HCT116 (cell line): ENCODE measurements at regions not wholly inside any gene's neighbourhood (a gene's known extent, or its start where the extent isn't known, plus 50 kb on each side); places are given as distances from the start of the nearest gene placed in this dataset.

Source experiments
- ATAC-seq: fragments of 200-7000 bp; cut with Tn5 transposase; 2 replicates; pipeline ENCODE4 v1.9.1; 2020; ENCODE audit warnings: mild to moderate bottlenecking, moderate library complexity
- BruUV-seq: library from RNA; stranded (reverse); fragments of 400-500 nt; replicated peaks from 2 replicates; lab custom pipeline; 2021; lab: Mats Ljungman, UMichigan
- CTCF ChIA-PET: fragments of 300-600 bp; sonication (Branson Sonifier 250); formaldehyde crosslinking; loops from one replicate; lab custom pipeline; 2021; ENCODE audit warnings: antibody characterized with exemption; lab: Charles Lee
- POLR2A ChIA-PET: fragments of 300-600, 350-600 bp; sonication (Branson Sonifier 250); formaldehyde crosslinking; loops from one replicate; lab custom pipeline; 2021; ENCODE audit warnings: antibody characterized with exemption; lab: Charles Lee
- RAD21 ChIA-PET, 2 experiments: fragments of 300-600 bp; sonication (Branson Sonifier 250); formaldehyde crosslinking; loops; one replicate each; lab custom pipeline; 2023; ENCODE audit warnings: low total read pairs in 2 of 2; ENCODE audit not compliant: uncharacterized antibody in 2 of 2, unreplicated experiment in 2 of 2, low non-redundant PET in 1 of 2; lab: Charles Lee
- DNase-seq: peaks from one replicate; pipeline ENCODE4 v3.0.0-alpha.2; 2010; ENCODE audit warnings: low read depth, low spot score
- H2AFZ ChIP-seq: fragments of 200-600 bp; shearing (Covaris generic), sonication (generic); 2 replicates; pipeline ENCODE4 v1.6.1; 2017; ENCODE audit warnings: low read depth, mixed run types, mixed read lengths, antibody characterized with exemption, low read length; ENCODE audit not compliant: poor library complexity, severe bottlenecking
- H3K27ac ChIP-seq: 2 replicates; pipeline ENCODE4 v1.5.1; 2012; ENCODE audit warnings: low read depth, low read length
- H3K27me3 ChIP-seq: fragments of 200-600 bp; sonication (generic); 2 replicates; pipeline ENCODE4 v1.6.1; 2016; ENCODE audit warnings: mixed run types, low read length, mixed read lengths; ENCODE audit not compliant: insufficient read depth
- H3K36me3 ChIP-seq, 2 experiments: fragments of 200-500 bp in 1 of 2; fragments of 200-600 bp in 1 of 2; sonication (Bioruptor generic) in 1 of 2; sonication (generic) in 1 of 2; 2 replicates each; pipeline versions ENCODE4 v1.5.1 to v1.6.1; 2014 to 2016; ENCODE audit warnings: low read length in 2 of 2, inconsistent platforms in 1 of 2, mixed read lengths in 1 of 2, mixed run types in 1 of 2; ENCODE audit not compliant: insufficient read depth in 2 of 2, control insufficient read depth in 1 of 2
- H3K4me1 ChIP-seq, 2 experiments: fragments of 200-600 bp in 1 of 2; sonication (generic) in 1 of 2; 2 replicates each; pipeline versions ENCODE4 v1.5.1 to v1.6.1; 2012 to 2017; ENCODE audit warnings: low read length in 2 of 2, inconsistent platforms in 1 of 2, mild to moderate bottlenecking in 1 of 2, mixed read lengths in 1 of 2, mixed run types in 1 of 2, moderate library complexity in 1 of 2; ENCODE audit not compliant: insufficient read depth in 2 of 2, control insufficient read depth in 1 of 2
- H3K4me2 ChIP-seq: fragments of 200-600 bp; sonication (generic); 2 replicates; pipeline ENCODE4 v1.6.1; 2017; ENCODE audit warnings: mixed run types, low read length, mixed read lengths
- H3K4me3 ChIP-seq, 2 experiments: fragments of 200-600 bp in 1 of 2; sonication (generic) in 1 of 2; replicated peaks in 1 of 2; 2 replicates each; pipeline ENCODE4 v1.5.1; 2011 to 2016; ENCODE audit warnings: low read length in 2 of 2, control low read depth in 1 of 2, low read depth in 1 of 2, mild to moderate bottlenecking in 1 of 2, mixed read lengths in 1 of 2, mixed run types in 1 of 2
- H3K79me2 ChIP-seq: fragments of 200-600 bp; sonication (generic); 2 replicates; pipeline ENCODE4 v1.6.1; 2017; ENCODE audit warnings: mild to moderate bottlenecking, mixed run types, low read length, moderate library complexity, mixed read lengths; ENCODE audit not compliant: insufficient read depth
- H3K9ac ChIP-seq: fragments of 200-600 bp; sonication (generic); 2 replicates; pipeline ENCODE4 v1.6.1; 2016; ENCODE audit warnings: low read length, mixed read lengths
- H3K9me2 ChIP-seq: fragments of 200-600 bp; sonication (generic), shearing (Covaris generic); 2 replicates; pipeline ENCODE4 v1.6.1; 2017; ENCODE audit warnings: mixed run types, mild to moderate bottlenecking, moderate library complexity; ENCODE audit not compliant: insufficient read depth
- H3K9me3 ChIP-seq, 2 experiments: fragments of 200-500 bp in 1 of 2; fragments of 200-600 bp in 1 of 2; sonication (Bioruptor generic) in 1 of 2; sonication (generic) in 1 of 2; 2 replicates each; pipeline ENCODE4 v1.6.1; 2014 to 2017; ENCODE audit warnings: low read length in 2 of 2, mixed read lengths in 2 of 2, inconsistent platforms in 1 of 2, low read depth in 1 of 2, mild to moderate bottlenecking in 1 of 2, mixed run types in 1 of 2, moderate library complexity in 1 of 2; ENCODE audit not compliant: control insufficient read depth in 1 of 2, insufficient read depth in 1 of 2
- H4K20me1 ChIP-seq: fragments of 200-600 bp; sonication (generic), shearing (Covaris generic); 2 replicates; pipeline ENCODE4 v1.6.1; 2017; ENCODE audit warnings: mixed run types, mild to moderate bottlenecking, moderate library complexity; ENCODE audit not compliant: insufficient read depth
- EZH2phosphoT487 ChIP-seq: fragments of 200-600 bp; IDR thresholded peaks from 2 replicates; pipeline ENCODE4 v1.6.1; 2018; ENCODE audit warnings: antibody characterized with exemption, borderline replicate concordance
- RAD21 ChIP-seq: IDR thresholded peaks from 2 replicates; pipeline ENCODE4 v1.6.1; 2012; ENCODE audit warnings: low read depth, mild to moderate bottlenecking
- SIN3A ChIP-seq: IDR thresholded peaks from 2 replicates; pipeline ENCODE4 v1.6.1; 2012; ENCODE audit warnings: low read depth
- SP1 ChIP-seq: IDR thresholded peaks from 2 replicates; pipeline ENCODE4 v1.6.1; 2012; ENCODE audit warnings: low read depth
- SRF ChIP-seq: IDR thresholded peaks from 2 replicates; pipeline ENCODE4 v1.6.1; 2012; ENCODE audit warnings: low read depth
- TCF7L2 ChIP-seq: IDR thresholded peaks from 2 replicates; pipeline ENCODE4 v1.7.0; 2011; ENCODE audit warnings: borderline replicate concordance, inconsistent platforms; ENCODE audit not compliant: insufficient read depth, insufficient read length; ENCODE audit errors: extremely low read depth
- intact Hi-C: fragments of 100-400 bp; cut with micrococcal nuclease; formaldehyde crosslinking; loops from 2 replicates; pipeline ENCODE4 v1.10.0; 2022
- TF ChIP-seq, protein P1 (sequence below), 3 experiments: fragments of 200-600 bp in 1 of 3; sonication (generic) in 1 of 3; IDR thresholded peaks in 2 of 3; conservative IDR thresholded peaks in 1 of 3; 2 replicates each; pipeline ENCODE4 v1.5.1; 2012 to 2017; ENCODE audit warnings: low read depth in 2 of 3, low read length in 2 of 3, antibody characterized with exemption in 1 of 3, borderline replicate concordance in 1 of 3, control low read depth in 1 of 3, mild to moderate bottlenecking in 1 of 3, mixed read lengths in 1 of 3, mixed run types in 1 of 3, moderate library complexity in 1 of 3; ENCODE audit not compliant: insufficient read depth in 1 of 3
- TF ChIP-seq, protein P2 (sequence below): IDR thresholded peaks from 2 replicates; pipeline ENCODE4 v1.6.1; 2012

DNA sequence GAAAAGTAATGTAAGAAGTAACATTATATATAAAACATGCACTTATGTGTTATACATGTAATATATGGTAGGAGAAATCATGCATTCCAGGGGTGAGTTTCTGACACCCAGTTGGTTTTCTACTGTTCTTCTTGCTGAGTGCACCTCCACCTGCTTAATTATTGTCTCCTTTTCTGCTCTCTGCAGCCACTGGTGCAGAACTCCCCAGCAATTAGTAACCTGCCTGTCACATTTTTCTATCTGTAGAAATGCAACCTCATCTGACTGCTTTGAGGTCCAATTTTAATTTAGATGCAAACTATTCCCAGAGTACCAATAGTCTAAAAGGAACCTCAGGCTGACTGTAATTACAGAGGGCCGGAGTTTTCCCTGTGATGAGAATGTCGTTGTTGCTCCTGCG is 842.1 kb downstream of the AACS start:
- BruUV-seq: no TSS peak
- RAD21 ChIA-PET: no interaction called here

More for the DNA sequence above, 842.1 kb downstream of the AACS start:
- TF ChIP-seq, protein P1, sequence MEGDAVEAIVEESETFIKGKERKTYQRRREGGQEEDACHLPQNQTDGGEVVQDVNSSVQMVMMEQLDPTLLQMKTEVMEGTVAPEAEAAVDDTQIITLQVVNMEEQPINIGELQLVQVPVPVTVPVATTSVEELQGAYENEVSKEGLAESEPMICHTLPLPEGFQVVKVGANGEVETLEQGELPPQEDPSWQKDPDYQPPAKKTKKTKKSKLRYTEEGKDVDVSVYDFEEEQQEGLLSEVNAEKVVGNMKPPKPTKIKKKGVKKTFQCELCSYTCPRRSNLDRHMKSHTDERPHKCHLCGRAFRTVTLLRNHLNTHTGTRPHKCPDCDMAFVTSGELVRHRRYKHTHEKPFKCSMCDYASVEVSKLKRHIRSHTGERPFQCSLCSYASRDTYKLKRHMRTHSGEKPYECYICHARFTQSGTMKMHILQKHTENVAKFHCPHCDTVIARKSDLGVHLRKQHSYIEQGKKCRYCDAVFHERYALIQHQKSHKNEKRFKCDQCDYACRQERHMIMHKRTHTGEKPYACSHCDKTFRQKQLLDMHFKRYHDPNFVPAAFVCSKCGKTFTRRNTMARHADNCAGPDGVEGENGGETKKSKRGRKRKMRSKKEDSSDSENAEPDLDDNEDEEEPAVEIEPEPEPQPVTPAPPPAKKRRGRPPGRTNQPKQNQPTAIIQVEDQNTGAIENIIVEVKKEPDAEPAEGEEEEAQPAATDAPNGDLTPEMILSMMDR (IDR thresholded peaks at IDR 0.05 in 2 of 3, conservative IDR thresholded peaks at IDR 0.05 in 1 of 3; ENCODE audit: borderline replicate concordance in 1 of 3, insufficient read depth in 1 of 3, low read depth in 2 of 3, low read length in 2 of 3): no peak
- TF ChIP-seq SIN3A: no peak
- no peak for TF ChIP-seq SRF
- no peak for TF ChIP-seq EZH2phosphoT487
- TF ChIP-seq, protein P2, sequence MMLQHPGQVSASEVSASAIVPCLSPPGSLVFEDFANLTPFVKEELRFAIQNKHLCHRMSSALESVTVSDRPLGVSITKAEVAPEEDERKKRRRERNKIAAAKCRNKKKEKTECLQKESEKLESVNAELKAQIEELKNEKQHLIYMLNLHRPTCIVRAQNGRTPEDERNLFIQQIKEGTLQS: no peak
- TF ChIP-seq TCF7L2: no peak
- no peak for TF ChIP-seq RAD21
- no peak for TF ChIP-seq SP1
- no peaks in the 10 kb centered on the region for H3K36me3 ChIP-seq
- no peak overlapping the region for H3K27ac ChIP-seq
- ChIA-PET POLR2A (no interaction called here), CTCF (no interaction called here)
- no peaks in the 10 kb centered on the region for H3K4me1 ChIP-seq
- H3K9me3 ChIP-seq: peaks cover 6 to 16% of the 10 kb centered on the region in 2 experiments; a peak in 2 of 4 replicates
- no peak overlapping the region for H3K4me3 ChIP-seq
- H3K4me2 ChIP-seq: no peak overlapping the region
- ATAC-seq: no peak
- no peaks in the 10 kb centered on the region for H3K9me2 ChIP-seq
- no peak overlapping the region for H3K9ac ChIP-seq
- intact Hi-C loops: no loop called here
- H2AFZ ChIP-seq: no peak overlapping the region
- H3K27me3 ChIP-seq: no peaks in the 10 kb centered on the region
- H3K79me2 ChIP-seq: no peaks in the 10 kb centered on the region
- H4K20me1 ChIP-seq: no peaks in the 10 kb centered on the region
- DNase-seq: no peak
